Cardiac muscle cell (in vitro differentiated cells and primary cell): ENCODE measurements at regions not wholly inside any gene's neighbourhood (a gene's known extent, or its start where the extent isn't known, plus 50 kb on each side); places are given as distances from the start of the nearest gene placed in this dataset.

ENCODE experiments used
- DNase-seq, 2 donors: peaks; one replicate each; pipeline versions ENCODE4 v3.0.0 to v3.0.0-alpha.2; 2010 to 2017; ENCODE audit warnings: low read depth in 1 of 2, low spot score in 1 of 2
- H3K27ac ChIP-seq: fragments of 200-600 bp; sonication (generic); 2 replicates; pipeline ENCODE4 v1.5.1; 2016
- H3K27me3 ChIP-seq: fragments of 200-600 bp; sonication (generic); 2 replicates; pipeline ENCODE4 v1.6.0; 2016; ENCODE audit warnings: control low read depth
- H3K36me3 ChIP-seq: fragments of 200-600 bp; sonication (generic); 2 replicates; pipeline ENCODE4 v1.5.1; 2016; ENCODE audit warnings: control low read depth
- H3K4me1 ChIP-seq: fragments of 200-600 bp; sonication (generic); 2 replicates; pipeline ENCODE4 v1.8.1; 2017; ENCODE audit warnings: low read depth, mild to moderate bottlenecking, mixed run types
- H3K4me3 ChIP-seq: fragments of 200-600 bp; sonication (generic); 2 replicates; pipeline ENCODE4 v1.5.1; 2016; ENCODE audit warnings: mild to moderate bottlenecking
- H3K9me3 ChIP-seq: fragments of 200-600 bp; sonication (generic); 2 replicates; pipeline ENCODE4 v1.5.1; 2017; ENCODE audit warnings: low read depth, mild to moderate bottlenecking, control low read depth
- TF ChIP-seq, protein P1 (sequence below): IDR thresholded peaks from 2 replicates; pipeline ENCODE4 v1.5.1; 2012; ENCODE audit warnings: low read depth, mild to moderate bottlenecking, low read length

DNA sequence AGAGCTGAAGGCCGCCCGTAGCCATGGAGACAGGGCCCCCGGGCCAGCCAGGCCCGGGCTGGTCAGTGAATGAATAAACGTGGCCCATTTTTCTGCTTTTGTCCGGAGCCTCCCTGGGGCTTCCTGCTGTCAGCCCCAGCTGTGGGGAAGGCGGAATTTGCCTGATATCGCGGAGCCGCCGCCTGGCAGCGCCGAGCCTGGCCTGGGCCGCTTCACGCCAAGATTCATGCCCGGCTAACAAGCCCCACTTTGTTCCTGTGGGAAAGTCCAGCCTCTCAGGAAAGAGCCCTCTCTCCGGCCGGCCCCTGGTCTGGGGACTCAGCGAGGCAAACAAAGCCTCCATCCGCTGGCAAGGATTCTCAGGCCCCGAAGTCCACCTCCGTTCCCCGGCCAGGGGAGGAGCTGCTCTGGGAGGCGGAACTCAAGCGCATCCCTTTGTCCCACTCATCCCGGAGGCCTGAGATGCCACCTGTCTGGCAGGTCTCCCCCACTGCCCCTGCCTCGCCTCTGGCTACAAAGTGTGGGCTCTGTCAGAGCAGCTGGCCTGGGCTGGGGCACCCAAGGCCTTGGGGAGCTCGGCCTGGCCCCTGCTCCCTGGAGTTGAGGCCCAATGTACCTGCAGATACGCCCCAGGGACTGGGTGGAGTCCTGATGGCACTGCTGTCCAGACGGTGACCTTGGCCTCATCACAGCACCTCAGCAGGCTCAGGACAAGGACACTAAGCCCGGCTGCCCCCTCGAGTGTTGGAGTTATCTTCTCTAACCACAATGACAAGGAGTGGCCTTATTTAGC, 51.6 kb upstream of the SLC6A11 start:
- DNase-seq: no peak
- H3K27ac ChIP-seq: no peak overlapping the region

DNA sequence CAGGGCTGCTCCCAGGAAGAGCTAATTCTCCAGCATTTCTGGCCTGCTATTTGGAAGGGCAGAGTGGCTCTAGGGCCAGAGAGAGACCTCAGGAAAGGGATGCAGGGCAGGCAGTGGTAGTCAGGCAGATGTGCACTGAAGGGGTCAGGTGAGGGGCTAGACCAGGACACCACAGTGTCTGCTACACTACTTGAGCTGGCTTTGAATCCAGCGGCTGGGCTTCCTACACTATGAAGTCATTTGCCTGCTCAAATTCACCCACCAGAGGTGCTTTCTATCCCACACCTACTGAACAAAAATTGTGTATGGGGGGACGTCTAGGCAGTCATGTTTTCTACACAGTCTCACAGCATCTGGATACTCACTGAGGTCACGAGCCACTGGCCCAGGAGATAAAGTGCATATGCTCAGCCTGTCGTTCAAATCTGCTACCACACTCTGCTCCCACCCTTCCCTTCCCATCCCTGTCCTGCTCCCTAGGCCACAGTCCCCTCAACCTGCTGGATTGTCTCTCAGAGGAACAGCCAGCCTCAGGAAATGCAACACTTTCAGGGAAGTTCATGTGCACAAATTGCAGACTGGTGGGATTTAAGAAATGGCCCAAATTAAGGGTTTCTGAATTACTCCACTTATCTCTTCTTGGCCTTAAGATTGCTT, 49.9 kb upstream of the SLC6A11 start:
- Histone ChIP-seq H3K27ac (no peak overlapping the region), H3K4me1 (no peaks in the 10 kb centered on the region), H3K4me3 (no peak overlapping the region), H3K36me3 (no peaks in the 10 kb centered on the region), H3K27me3 (no peaks in the 10 kb centered on the region), H3K9me3 (no peaks in the 10 kb centered on the region)
- DNase-seq: no peak
- TF ChIP-seq, protein P1, sequence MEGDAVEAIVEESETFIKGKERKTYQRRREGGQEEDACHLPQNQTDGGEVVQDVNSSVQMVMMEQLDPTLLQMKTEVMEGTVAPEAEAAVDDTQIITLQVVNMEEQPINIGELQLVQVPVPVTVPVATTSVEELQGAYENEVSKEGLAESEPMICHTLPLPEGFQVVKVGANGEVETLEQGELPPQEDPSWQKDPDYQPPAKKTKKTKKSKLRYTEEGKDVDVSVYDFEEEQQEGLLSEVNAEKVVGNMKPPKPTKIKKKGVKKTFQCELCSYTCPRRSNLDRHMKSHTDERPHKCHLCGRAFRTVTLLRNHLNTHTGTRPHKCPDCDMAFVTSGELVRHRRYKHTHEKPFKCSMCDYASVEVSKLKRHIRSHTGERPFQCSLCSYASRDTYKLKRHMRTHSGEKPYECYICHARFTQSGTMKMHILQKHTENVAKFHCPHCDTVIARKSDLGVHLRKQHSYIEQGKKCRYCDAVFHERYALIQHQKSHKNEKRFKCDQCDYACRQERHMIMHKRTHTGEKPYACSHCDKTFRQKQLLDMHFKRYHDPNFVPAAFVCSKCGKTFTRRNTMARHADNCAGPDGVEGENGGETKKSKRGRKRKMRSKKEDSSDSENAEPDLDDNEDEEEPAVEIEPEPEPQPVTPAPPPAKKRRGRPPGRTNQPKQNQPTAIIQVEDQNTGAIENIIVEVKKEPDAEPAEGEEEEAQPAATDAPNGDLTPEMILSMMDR: no peak

More for the DNA sequence above, 51.6 kb upstream of the SLC6A11 start:
- H3K4me1 ChIP-seq: no peaks in the 10 kb centered on the region
- TF ChIP-seq, protein P1: no peak
- no peaks in the 10 kb centered on the region for H3K9me3 ChIP-seq
- no peaks in the 10 kb centered on the region for H3K36me3 ChIP-seq
- no peaks in the 10 kb centered on the region for H3K27me3 ChIP-seq
- no peak overlapping the region for H3K4me3 ChIP-seq
